Fibroblast of lung (primary cell): ENCODE measurements at regions not wholly inside any gene's neighbourhood (a gene's known extent, or its start where the extent isn't known, plus 50 kb on each side); places are given as distances from the start of the nearest gene placed in this dataset.

Source experiments
- EZH2 ChIP-seq: IDR thresholded peaks from 2 replicates; pipeline ENCODE4 v1.5.1; 2012; ENCODE audit warnings: low read length, control low read depth, mild to moderate bottlenecking; ENCODE audit errors: missing control alignments
- TF ChIP-seq, protein P1 (sequence below), 2 donors: IDR thresholded peaks in 1 of 2; conservative IDR thresholded peaks in 1 of 2; 1 replicate in 1 of 2; 2 replicates in 1 of 2; pipeline ENCODE4 v1.5.1; 2011 to 2012; ENCODE audit warnings: low read length in 2 of 2, control low read depth in 1 of 2, inconsistent platforms in 1 of 2, low read depth in 1 of 2, mild to moderate bottlenecking in 1 of 2

DNA sequence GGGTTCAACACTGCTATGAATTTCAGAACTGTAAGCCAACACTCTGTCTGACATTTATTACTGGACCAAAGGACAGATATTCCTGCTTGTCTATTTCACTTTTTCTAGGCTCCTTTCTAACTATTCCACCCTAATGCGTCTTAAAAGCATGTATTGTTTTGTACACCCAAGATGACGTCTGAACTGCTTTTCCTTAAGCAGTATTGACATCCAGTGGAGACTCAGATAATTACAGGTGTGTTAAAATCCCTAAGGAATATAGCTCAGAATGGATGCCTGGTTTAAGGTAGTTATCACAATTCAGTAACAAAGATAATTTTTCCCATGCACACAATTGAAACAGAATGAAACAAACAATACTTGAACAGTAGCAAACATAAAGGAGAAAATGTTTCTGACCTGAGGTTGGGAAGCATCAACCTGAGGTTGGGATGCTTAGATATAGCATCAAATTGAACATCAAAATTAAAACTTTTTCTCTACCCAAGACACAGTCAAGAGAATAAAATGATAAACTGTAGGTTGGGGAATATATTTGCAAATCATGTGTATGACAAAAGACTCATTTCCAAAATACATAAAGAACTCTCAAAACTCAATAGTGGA lies 93.7 kb upstream of the PTPRR start:
- TF ChIP-seq, protein P1, sequence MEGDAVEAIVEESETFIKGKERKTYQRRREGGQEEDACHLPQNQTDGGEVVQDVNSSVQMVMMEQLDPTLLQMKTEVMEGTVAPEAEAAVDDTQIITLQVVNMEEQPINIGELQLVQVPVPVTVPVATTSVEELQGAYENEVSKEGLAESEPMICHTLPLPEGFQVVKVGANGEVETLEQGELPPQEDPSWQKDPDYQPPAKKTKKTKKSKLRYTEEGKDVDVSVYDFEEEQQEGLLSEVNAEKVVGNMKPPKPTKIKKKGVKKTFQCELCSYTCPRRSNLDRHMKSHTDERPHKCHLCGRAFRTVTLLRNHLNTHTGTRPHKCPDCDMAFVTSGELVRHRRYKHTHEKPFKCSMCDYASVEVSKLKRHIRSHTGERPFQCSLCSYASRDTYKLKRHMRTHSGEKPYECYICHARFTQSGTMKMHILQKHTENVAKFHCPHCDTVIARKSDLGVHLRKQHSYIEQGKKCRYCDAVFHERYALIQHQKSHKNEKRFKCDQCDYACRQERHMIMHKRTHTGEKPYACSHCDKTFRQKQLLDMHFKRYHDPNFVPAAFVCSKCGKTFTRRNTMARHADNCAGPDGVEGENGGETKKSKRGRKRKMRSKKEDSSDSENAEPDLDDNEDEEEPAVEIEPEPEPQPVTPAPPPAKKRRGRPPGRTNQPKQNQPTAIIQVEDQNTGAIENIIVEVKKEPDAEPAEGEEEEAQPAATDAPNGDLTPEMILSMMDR (conservative IDR thresholded peaks at IDR 0.05 in 1 of 2, IDR thresholded peaks at IDR 0.05 in 1 of 2; ENCODE audit: low read depth in 1 of 2, low read length in 2 of 2) = peak; percentile 46 to 63
- no peak for TF ChIP-seq EZH2
